ENCODE measurements at regions not wholly inside any gene's neighbourhood (a gene's known extent, or its start where the extent isn't known, plus 50 kb on each side); places are given as distances from the start of the nearest gene placed in this dataset.

DNA sequence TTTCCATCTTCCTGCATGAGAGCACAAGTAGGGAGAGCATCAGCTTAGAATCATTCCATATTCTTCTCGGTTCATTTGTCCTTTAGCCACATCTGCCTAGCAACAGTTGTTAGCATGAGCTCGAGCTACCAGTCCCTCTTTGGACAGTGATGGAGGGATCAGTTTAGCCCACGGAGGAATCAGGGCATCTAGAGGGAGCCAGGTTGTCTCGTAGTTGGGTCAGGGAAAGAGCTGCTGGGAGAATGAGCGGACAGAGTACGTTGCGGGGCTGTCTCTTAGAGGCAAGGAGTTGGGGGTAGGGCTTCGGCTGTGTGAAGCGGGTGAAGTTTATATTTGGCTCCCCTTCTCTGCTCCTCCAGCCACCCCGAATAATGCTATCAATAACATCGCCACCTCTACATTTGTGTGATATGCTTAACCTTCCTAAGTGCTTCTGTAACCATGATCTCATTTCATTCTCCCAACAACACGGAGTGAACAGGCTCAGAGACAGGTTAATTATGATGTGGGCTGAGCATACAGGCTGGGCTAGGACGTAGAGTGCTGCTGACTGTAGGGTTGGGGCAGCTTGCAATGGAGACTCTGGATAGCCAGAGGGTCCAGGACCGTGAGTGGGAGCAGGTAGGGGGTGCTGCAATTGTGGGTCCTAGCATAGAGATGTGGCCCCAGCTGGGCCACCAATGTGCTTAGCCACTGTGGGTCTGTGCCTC is 72.6 kb downstream of the FRMPD3 start:
- H3K27me3 ChIP-seq, result peaks cover 0 to 30% (median 0%) of the 10 kb centered on the region in 9 donors
- TF ChIP-seq, protein P1, sequence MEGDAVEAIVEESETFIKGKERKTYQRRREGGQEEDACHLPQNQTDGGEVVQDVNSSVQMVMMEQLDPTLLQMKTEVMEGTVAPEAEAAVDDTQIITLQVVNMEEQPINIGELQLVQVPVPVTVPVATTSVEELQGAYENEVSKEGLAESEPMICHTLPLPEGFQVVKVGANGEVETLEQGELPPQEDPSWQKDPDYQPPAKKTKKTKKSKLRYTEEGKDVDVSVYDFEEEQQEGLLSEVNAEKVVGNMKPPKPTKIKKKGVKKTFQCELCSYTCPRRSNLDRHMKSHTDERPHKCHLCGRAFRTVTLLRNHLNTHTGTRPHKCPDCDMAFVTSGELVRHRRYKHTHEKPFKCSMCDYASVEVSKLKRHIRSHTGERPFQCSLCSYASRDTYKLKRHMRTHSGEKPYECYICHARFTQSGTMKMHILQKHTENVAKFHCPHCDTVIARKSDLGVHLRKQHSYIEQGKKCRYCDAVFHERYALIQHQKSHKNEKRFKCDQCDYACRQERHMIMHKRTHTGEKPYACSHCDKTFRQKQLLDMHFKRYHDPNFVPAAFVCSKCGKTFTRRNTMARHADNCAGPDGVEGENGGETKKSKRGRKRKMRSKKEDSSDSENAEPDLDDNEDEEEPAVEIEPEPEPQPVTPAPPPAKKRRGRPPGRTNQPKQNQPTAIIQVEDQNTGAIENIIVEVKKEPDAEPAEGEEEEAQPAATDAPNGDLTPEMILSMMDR (IDR thresholded peaks at IDR 0.05), result no peak
- no peak for TF ChIP-seq POLR2A (IDR thresholded peaks at IDR 0.05)
- H3K4me1 ChIP-seq, result no peaks in the 10 kb centered on the region
- intact Hi-C loops (cut with DNase I), result no loop called here
- no peaks in the 10 kb centered on the region for H3K36me3 ChIP-seq
- no peaks in the 10 kb centered on the region for H3K9me3 ChIP-seq
- ATAC-seq (no peak), DNase-seq (no peak)
- H3K27ac ChIP-seq, result no peak overlapping the region
- no peak overlapping the region for H3K4me3 ChIP-seq
- WGBS, 4 donors, result 73 to 82% (median 79%) methylated on average over 14 of the region's 14 CpGs

DNA sequence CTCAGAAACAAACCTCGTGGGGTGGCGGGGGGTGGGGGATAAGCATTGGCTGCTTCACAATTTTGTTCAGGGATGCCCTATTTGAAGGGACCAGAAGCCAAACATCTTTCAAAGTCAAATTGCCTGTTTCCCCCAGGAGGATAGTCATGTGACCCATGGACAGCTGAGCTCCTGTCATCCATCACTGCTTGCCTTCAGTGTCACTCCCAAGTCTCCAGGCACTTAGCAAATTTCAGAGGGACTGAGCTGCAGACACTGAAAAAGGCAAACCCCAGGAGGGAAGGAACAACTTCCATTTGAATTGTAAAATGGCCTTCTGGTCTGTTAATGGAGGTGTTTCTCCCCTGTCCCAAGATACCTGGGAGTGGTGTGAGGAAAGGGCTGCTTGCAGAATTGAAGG is 73.4 kb downstream of the FRMPD3 start:
- WGBS, 4 donors, result 80 to 88% (median 84%) methylated on average over 2 of the region's 2 CpGs
- intact Hi-C loops (cut with DNase I), result no loop called here
- peaks cover 0 to 32% (median 0%) of the 10 kb centered on the region in 9 donors for H3K27me3 ChIP-seq
- no peak for TF ChIP-seq POLR2A (IDR thresholded peaks at IDR 0.05)
- TF ChIP-seq, protein P1 (IDR thresholded peaks at IDR 0.05), result no peak
- H3K4me1 ChIP-seq, result no peaks in the 10 kb centered on the region
- H3K27ac ChIP-seq, result no peak overlapping the region
- no peaks in the 10 kb centered on the region for H3K9me3 ChIP-seq
- DNase-seq (no peak), ATAC-seq (no peak)
- no peaks in the 10 kb centered on the region for H3K36me3 ChIP-seq
- no peak overlapping the region for H3K4me3 ChIP-seq

DNA sequence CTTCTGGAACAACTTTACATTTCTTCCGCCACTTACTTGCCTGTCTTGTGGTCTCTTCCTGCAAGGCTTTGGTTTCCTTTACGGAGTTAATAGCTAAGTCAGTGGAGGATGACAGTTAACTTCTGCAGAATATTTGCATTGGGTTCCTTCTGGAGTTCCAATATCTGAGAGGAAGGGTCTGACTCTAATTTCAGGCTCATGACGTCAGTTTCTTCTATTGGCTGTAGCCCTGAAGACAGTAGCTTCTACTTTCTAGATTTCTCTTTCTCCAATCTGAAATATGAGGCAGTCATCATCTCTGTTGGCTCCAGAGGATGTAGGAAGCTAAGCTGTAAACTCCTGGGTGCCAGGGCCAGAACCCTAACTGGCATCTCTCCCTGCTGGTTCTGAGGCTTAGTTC is 76.7 kb downstream of the FRMPD3 start:
- peaks cover 0 to 23% (median 0%) of the 10 kb centered on the region in 9 donors for H3K27me3 ChIP-seq

DNA sequence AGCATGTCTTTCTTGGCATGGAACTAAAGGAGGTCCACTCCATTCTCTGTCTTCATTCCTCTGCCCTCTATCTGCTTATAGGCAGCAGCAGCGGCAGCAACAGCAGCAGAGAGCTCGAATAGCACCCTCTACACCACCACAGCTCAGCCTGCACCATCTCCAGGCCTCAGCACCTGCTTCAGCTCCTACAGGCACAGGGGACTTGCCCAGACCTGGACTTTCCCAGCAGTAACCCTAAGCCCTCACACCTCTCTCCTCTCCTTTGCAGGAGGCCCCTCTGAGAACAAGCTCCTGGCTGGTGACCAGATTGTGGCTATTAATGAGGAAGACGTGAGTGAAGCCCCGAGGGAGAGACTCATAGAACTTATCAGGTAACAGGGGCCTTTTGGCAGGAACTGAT is 80.7 kb downstream of the FRMPD3 start:
- 58 to 75% (median 61%) methylated on average over 4 of the region's 4 CpGs for WGBS, 4 donors
- intact Hi-C loops (cut with DNase I), result loop anchor here in 1 of 10 donors (10.0 kb wide), 1 partner anchor 245 kb away; the partner anchor contains the start of genes NCBP2L and TSC22D3
- H3K9me3 ChIP-seq, result no peaks in the 10 kb centered on the region
- H3K4me1 ChIP-seq, result no peaks in the 10 kb centered on the region
- peaks cover 0 to 32% (median 0%) of the 10 kb centered on the region in 9 donors for H3K27me3 ChIP-seq
- ATAC-seq (no peak), DNase-seq (no peak)
- no peak overlapping the region for H3K27ac ChIP-seq
- no peak for TF ChIP-seq POLR2A (IDR thresholded peaks at IDR 0.05)
- TF ChIP-seq, protein P1 (IDR thresholded peaks at IDR 0.05), result no peak
- no peaks in the 10 kb centered on the region for H3K36me3 ChIP-seq
- no peak overlapping the region for H3K4me3 ChIP-seq

More for the DNA sequence above, 76.7 kb downstream of the FRMPD3 start:
- intact Hi-C loops (cut with DNase I), result no loop called here
- TF ChIP-seq, protein P1 (IDR thresholded peaks at IDR 0.05), result no peak
- TF ChIP-seq POLR2A (IDR thresholded peaks at IDR 0.05), result no peak
- H3K4me3 ChIP-seq, result no peak overlapping the region
- 85 to 93% (median 88%) methylated on average over 3 of the region's 3 CpGs for WGBS, 4 donors
- H3K4me1 ChIP-seq, result no peaks in the 10 kb centered on the region
- DNase-seq (no peak), ATAC-seq (no peak)
- H3K36me3 ChIP-seq, result no peaks in the 10 kb centered on the region
- no peaks in the 10 kb centered on the region for H3K9me3 ChIP-seq
- H3K27ac ChIP-seq, result no peak overlapping the region

Data from heart left ventricle (tissue), 16 donors.